ENCODE measurements at regions not wholly inside any gene's neighbourhood (a gene's known extent, or its start where the extent isn't known, plus 50 kb on each side); places are given as distances from the start of the nearest gene placed in this dataset.

DNA sequence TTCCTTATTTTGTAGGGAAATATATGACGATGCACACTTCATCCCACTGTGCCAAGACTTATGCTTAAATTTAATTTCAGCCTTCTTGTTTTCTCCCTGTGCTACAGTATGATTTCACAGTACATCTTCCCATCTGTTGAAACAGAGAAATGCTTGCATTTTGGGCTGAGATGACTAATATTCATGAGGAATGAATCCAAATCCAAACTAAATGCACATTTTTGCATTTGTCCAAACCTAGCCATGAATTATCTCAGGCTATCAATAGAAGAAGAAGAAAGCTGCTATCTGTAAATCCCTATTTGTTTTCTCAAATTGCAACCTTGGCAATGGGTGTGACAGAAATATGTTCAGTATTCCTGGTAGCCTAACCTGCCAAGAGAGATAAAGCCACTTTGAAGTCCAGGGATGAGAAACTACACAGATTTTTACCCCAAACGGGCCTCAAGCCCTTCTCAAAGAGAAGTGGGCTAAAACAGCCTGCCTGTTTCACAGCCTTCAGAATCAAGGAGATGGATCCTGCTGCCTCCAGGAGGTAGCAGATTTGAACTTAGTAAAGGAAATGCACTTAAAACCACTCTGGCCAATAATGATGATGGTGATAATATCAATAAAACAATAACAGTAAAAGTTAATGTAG, 306.9 kb upstream of the NT5C1B start:
- TF ChIP-seq, protein P1, sequence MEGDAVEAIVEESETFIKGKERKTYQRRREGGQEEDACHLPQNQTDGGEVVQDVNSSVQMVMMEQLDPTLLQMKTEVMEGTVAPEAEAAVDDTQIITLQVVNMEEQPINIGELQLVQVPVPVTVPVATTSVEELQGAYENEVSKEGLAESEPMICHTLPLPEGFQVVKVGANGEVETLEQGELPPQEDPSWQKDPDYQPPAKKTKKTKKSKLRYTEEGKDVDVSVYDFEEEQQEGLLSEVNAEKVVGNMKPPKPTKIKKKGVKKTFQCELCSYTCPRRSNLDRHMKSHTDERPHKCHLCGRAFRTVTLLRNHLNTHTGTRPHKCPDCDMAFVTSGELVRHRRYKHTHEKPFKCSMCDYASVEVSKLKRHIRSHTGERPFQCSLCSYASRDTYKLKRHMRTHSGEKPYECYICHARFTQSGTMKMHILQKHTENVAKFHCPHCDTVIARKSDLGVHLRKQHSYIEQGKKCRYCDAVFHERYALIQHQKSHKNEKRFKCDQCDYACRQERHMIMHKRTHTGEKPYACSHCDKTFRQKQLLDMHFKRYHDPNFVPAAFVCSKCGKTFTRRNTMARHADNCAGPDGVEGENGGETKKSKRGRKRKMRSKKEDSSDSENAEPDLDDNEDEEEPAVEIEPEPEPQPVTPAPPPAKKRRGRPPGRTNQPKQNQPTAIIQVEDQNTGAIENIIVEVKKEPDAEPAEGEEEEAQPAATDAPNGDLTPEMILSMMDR (IDR thresholded peaks at IDR 0.05; ENCODE audit: low read depth, low read length) = no peak
- DNase-seq = no peak
- Histone ChIP-seq H3K36me3 (no peaks in the 10 kb centered on the region), H3K4me1 (no peaks in the 10 kb centered on the region), H3K4me3 (ENCODE audit: low read depth, low read length) (no peak overlapping the region), H3K9me3 (no peaks in the 10 kb centered on the region), H3K27me3 (no peaks in the 10 kb centered on the region)

DNA sequence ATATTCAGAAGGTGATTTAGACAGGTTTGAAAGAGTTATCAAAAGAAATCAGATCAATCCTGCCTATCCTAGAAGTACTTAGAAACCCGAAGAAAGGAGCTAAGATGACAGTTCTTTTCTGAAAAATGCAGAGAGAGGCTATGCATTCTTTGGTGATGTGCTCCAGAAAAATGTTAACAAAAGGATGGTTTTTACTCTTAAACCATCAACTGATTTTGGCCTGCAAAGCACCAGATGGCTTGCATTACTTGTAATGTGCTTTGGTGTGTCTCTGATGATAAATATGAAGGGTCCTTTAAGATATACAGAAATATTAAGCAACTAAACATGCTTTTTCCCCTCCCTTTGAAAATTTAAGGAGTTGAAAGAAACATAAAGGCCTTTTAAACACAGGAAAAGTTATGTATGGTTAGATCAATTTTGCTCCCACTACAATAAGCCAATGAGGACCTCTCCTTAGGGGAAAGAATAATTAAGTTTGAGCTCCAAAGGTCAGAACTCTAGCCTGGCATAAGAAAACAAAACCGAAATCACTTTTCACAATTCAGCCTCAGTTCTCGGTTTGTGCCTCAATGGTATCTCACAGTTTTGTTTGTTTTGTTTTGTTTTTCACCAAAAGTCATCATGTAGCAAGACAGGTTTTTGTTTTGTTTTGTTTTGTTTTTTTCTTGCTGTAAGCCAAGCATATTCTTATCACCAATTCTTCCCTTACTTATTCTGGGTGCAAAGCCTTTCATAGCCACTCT, 302.4 kb upstream of the NT5C1B start:
- no peak for DNase-seq
- Histone ChIP-seq H3K27me3 (no peaks in the 10 kb centered on the region), H3K9me3 (no peaks in the 10 kb centered on the region), H3K4me1 (no peaks in the 10 kb centered on the region), H3K36me3 (no peaks in the 10 kb centered on the region), H3K4me3 (ENCODE audit: low read depth, low read length) (no peak overlapping the region)
- TF ChIP-seq, protein P1 (IDR thresholded peaks at IDR 0.05; ENCODE audit: low read depth, low read length) = no peak

DNA sequence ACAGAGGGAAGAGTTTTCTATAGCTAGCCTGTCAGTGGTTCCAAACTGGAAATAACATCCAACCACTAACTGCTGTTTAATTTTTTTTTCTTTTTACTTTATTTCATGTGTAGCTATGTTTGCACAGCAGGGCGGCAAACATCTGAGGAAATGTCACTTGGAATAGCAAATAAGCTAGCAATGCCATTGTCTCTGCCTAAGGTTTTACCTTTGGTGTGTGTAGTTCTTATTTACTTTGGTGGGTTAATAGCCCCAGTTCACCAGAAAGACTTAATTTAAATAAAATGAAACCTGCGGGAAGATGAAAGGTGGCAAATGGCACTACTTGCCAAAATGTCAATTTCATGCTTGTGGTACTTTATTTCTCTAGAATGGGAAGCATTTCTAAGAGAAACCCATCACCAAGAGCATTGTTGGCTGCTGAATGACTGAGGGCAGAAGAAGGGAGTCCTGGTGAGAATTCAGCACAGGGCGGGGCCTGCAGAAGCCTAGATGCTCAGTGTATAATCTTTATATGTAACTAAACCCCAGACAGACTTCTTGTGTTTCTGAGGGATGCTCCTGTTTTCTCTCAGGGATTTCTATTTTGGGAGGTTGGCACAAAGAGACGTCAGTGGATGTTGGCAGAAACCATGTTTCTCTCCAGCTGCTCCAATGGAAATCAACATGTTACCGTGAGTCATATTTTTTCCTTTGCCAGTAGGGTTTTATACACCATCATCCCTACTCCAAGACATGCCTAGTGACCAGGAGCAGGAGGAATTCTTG, 300.4 kb upstream of the NT5C1B start:
- no peak for DNase-seq
- Histone ChIP-seq H3K36me3 (no peaks in the 10 kb centered on the region), H3K9me3 (no peaks in the 10 kb centered on the region), H3K27me3 (no peaks in the 10 kb centered on the region), H3K4me1 (no peaks in the 10 kb centered on the region), H3K4me3 (ENCODE audit: low read depth, low read length) (no peak overlapping the region)
- TF ChIP-seq, protein P1 (IDR thresholded peaks at IDR 0.05; ENCODE audit: low read depth, low read length) = no peak

DNA sequence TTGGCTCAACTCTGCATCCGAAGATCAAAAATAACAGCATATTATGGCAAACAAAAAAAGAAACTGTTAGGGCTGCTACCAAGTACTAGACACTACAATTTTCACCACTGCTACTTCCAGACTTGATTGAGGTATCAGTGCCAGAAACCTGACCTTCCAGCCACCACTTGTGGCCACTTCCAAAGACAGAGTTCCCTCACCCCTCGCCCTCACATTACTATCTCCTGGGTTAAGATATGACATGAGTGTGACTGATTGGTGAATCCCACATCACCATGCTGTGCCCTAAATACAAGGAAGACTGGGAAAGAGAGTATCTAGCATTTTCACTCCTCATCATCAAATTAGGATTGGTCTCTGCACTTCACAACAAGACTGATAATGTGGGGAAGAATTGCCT, 296.1 kb upstream of the NT5C1B start:
- no peaks in the 10 kb centered on the region for H3K27me3 ChIP-seq
- no peaks in the 10 kb centered on the region for H3K36me3 ChIP-seq
- no peak for DNase-seq
- TF ChIP-seq, protein P1 (IDR thresholded peaks at IDR 0.05; ENCODE audit: low read depth, low read length) = no peak
- no peaks in the 10 kb centered on the region for H3K9me3 ChIP-seq
- no peak overlapping the region for H3K4me3 ChIP-seq (ENCODE audit: low read depth, low read length)
- no peaks in the 10 kb centered on the region for H3K4me1 ChIP-seq

DNA sequence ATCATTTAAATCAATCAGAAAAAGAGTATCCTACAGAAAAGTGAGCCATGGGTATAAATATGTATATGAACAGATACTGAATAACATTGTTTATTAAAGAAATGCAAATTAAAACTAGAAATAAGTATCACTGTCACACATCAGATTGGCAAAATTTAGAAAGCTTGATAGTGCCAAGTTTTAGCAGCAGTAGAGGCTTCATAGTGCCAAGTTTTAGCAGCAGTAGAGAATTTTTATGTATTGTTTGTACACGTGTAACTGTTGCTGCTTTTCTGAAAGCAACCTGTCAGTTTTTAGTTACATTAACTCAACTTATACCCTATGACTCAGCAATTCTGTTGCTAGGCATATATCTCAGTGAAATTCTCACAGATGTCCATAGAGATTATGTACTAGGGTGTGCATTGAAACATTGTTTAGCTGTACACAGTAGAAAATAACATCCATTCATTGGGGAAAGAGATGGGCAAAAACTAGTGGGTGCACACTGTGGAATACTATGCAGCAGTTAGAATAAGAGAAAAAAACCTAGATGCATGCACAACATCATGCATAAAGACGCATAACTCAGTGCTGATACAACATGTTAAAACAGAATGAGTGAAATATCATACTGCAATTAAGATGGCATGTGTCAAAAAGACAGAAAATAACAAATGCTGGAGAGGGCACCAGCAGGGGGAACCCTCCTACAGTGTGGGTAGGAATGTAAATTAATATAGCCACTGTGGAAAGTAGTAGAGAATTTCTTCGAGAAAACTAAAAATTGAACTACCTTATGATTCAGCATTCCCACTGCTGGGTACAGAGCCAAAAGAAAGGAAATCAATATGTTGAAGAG, 294.5 kb upstream of the NT5C1B start:
- H3K4me1 ChIP-seq = no peaks in the 10 kb centered on the region
- H3K36me3 ChIP-seq = no peaks in the 10 kb centered on the region
- H3K4me3 ChIP-seq (ENCODE audit: low read depth, low read length) = no peak overlapping the region
- TF ChIP-seq, protein P1 (IDR thresholded peaks at IDR 0.05; ENCODE audit: low read depth, low read length) = no peak
- no peaks in the 10 kb centered on the region for H3K27me3 ChIP-seq
- no peak for DNase-seq
- H3K9me3 ChIP-seq = no peaks in the 10 kb centered on the region

Measured in BE2C (cell line).